Mesothelial cell of epicardium (in vitro differentiated cells): ENCODE measurements at regions not wholly inside any gene's neighbourhood (a gene's known extent, or its start where the extent isn't known, plus 50 kb on each side); places are given as distances from the start of the nearest gene placed in this dataset.

Experiments used
- DNase-seq, 2 experiments: peaks; one replicate each; pipeline ENCODE4 v3.0.0; 2021; ENCODE audit warnings: low spot score in 2 of 2; ENCODE audit not compliant: unreplicated experiment in 2 of 2
- H3K27ac Mint-ChIP-seq: 2 replicates; pipeline ENCODE4 v1.8.0; 2021; ENCODE audit warnings: mixed read lengths
- H3K27me3 Mint-ChIP-seq: 2 replicates; pipeline ENCODE4 v1.8.0; 2021; ENCODE audit warnings: low read depth, mixed read lengths
- H3K36me3 Mint-ChIP-seq: 2 replicates; pipeline ENCODE4 v1.8.0; 2021; ENCODE audit warnings: mixed read lengths
- H3K4me1 Mint-ChIP-seq: 2 replicates; pipeline ENCODE4 v1.8.0; 2021; ENCODE audit warnings: mixed read lengths
- H3K4me3 Mint-ChIP-seq: 2 replicates; pipeline ENCODE4 v1.8.0; 2021; ENCODE audit warnings: mild to moderate bottlenecking, moderate library complexity, mixed read lengths
- H3K9me3 Mint-ChIP-seq: 2 replicates; pipeline ENCODE4 v1.8.0; 2021; ENCODE audit warnings: mixed read lengths
- CTCF ChIP-seq: fragments of 200-600 bp; sonication (generic); IDR thresholded peaks from one replicate; pipeline ENCODE4 v1.5.0; 2021; ENCODE audit warnings: antibody characterized with exemption; ENCODE audit not compliant: unreplicated experiment

GRCh38 chr2:66885775-66886383, 451.0 kb downstream of the MEIS1 start:
- Mint-ChIP-seq H3K27me3 (no peaks in the 10 kb centered on the region), H3K4me3 (no peak overlapping the region), H3K4me1 (peaks cover 24% of the 10 kb centered on the region), H3K27ac (no peak overlapping the region), H3K36me3 (peaks cover 15% of the 10 kb centered on the region), H3K9me3 (peaks cover 26% of the 10 kb centered on the region)
- TF ChIP-seq CTCF, result no peak
- no peak for DNase-seq

GRCh38 chr2:66888246-66888645, 453.3 kb downstream of the MEIS1 start:
- H3K27me3 Mint-ChIP-seq, result no peaks in the 10 kb centered on the region
- no peak for DNase-seq
- H3K36me3 Mint-ChIP-seq, result peaks cover 13% of the 10 kb centered on the region
- peaks cover 28% of the 10 kb centered on the region for H3K4me1 Mint-ChIP-seq
- no peak overlapping the region for H3K4me3 Mint-ChIP-seq
- peak overlapping the region; percentile 4 for H3K27ac Mint-ChIP-seq
- no peak for TF ChIP-seq CTCF
- peaks cover 20% of the 10 kb centered on the region for H3K9me3 Mint-ChIP-seq

- no peak for TF ChIP-seq CTCF
- Mint-ChIP-seq H3K9me3 (peaks cover 12% of the 10 kb centered on the region), H3K27ac (peak overlapping the region; percentile 70), H3K4me1 (peaks cover 31% of the 10 kb centered on the region), H3K4me3 (no peak overlapping the region), H3K27me3 (no peaks in the 10 kb centered on the region), H3K36me3 (peaks cover 11% of the 10 kb centered on the region)
- no peak for DNase-seq
These were observed 454.1 kb downstream of the MEIS1 start for GRCh38 chr2:66888791-66889631.

- DNase-seq, result no peak
- Mint-ChIP-seq H3K27me3 (no peaks in the 10 kb centered on the region), H3K27ac (peak overlapping the region; percentile 70), H3K4me1 (peaks cover 31% of the 10 kb centered on the region), H3K36me3 (peaks cover 5% of the 10 kb centered on the region), H3K4me3 (no peak overlapping the region), H3K9me3 (peaks cover 7% of the 10 kb centered on the region)
- no peak for TF ChIP-seq CTCF
These were observed 454.6 kb downstream of the MEIS1 start for GRCh38 chr2:66889632-66889882.

- Mint-ChIP-seq H3K27me3 (no peaks in the 10 kb centered on the region), H3K4me3 (no peak overlapping the region), H3K36me3 (peaks cover 2% of the 10 kb centered on the region), H3K4me1 (peaks cover 34% of the 10 kb centered on the region), H3K27ac (peak overlapping the region; percentile 93), H3K9me3 (peaks cover 2% of the 10 kb centered on the region)
- DNase-seq, result no peak
- no peak for TF ChIP-seq CTCF
These were observed 455.3 kb downstream of the MEIS1 start for GRCh38 chr2:66890166-66890742.
